ENCODE measurements at regions not wholly inside any gene's neighbourhood (a gene's known extent, or its start where the extent isn't known, plus 50 kb on each side); places are given as distances from the start of the nearest gene placed in this dataset.
"Not testable (repeated sequence)": the region's sequence is repeated elsewhere in the genome, so short reads cannot be mapped to it uniquely, and the experiment has no call there.

DNA sequence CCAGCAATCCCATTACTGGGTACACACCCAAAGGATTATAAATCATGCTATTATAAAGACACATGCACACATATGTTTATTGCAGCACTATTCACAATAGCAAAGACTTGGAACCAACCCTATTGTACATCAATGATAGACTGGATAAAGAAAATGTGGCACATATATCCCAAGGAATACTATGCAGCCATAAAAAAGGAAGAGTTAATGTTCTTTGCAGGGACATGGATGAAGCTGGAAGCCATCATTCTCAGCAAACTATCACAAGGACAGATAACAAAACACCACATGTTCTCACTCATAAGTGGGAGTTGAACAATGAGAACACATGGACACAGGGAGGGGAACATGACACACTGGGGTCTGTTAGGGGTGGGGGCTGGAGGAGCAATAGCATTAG lies 177.2 kb upstream of the TBX18 start:
- H3K9ac ChIP-seq (ENCODE audit: insufficient read depth in 1 of 2, low read depth in 2 of 2, low read length in 2 of 2); H3K27me3 ChIP-seq (ENCODE audit: control insufficient read depth in 2 of 2, insufficient read depth in 2 of 2, low read length in 2 of 2); H4K20me1 ChIP-seq (replicated peaks; ENCODE audit: control insufficient read depth, insufficient read depth, low read length); H3K9me1 ChIP-seq (ENCODE audit: control insufficient read depth, insufficient read depth, low read length); H3K4me1 ChIP-seq (replicated peaks in 1 of 2; ENCODE audit: control insufficient read depth in 2 of 2, insufficient read depth in 2 of 2, low read length in 2 of 2); in situ Hi-C loops (cut with MboI); FAIRE-seq; H3K4me3 ChIP-seq; BruUV-seq (replicated peaks); H3K36me3 ChIP-seq (ENCODE audit: control insufficient read depth, insufficient read depth, low read length); H3K4me2 ChIP-seq (ENCODE audit: insufficient read depth, low read length); H3K9me3 ChIP-seq (replicated peaks; ENCODE audit: control insufficient read depth, insufficient read depth, low read depth, low read length); DNase-seq (ENCODE audit: extremely low read depth in 1 of 4, low spot score in 3 of 4); H3K79me2 ChIP-seq (ENCODE audit: control insufficient read depth, insufficient read depth, low read length); H2AFZ ChIP-seq (ENCODE audit: low read depth, low read length); H3K27ac ChIP-seq (ENCODE audit: extremely low read depth, low read depth, low read length); CTCF ChIA-PET (ENCODE audit: low intra/inter-chr PET ratio); POLR2A ChIA-PET; intact Hi-C loops (cut with micrococcal nuclease); ATAC-seq: not testable (repeated sequence)
- TF ChIP-seq ZNF146 (CRISPR knock-in tag; IDR thresholded peaks at IDR 0.05; ENCODE audit: unreplicated experiment): peak; percentile 70

DNA sequence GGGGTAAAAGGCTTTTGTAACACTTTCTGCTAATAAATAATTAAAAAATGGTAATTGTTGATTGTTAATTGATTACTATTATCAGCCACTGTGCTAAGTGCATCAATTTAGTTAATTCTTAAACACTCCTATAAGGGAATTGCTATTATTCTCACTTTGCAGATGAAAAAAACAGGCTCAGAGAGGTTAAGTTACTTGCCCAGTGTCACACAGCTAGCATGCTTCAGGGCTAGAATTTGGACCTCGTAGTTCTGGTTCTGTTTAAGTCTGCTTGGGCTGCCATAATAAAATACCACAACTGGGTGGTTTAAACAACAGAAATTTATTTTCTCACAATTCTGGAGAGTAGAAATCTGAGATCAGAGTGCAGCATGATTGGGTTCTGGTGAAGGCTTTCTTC lies 164.8 kb upstream of the TBX18 start:
- Histone ChIP-seq H4K20me1 (replicated peaks; ENCODE audit: control insufficient read depth, insufficient read depth, low read length) (no peaks in the 10 kb centered on the region), H2AFZ (ENCODE audit: low read depth, low read length) (no peak overlapping the region), H3K36me3 (ENCODE audit: control insufficient read depth, insufficient read depth, low read length) (no peaks in the 10 kb centered on the region), H3K27ac (ENCODE audit: extremely low read depth, low read depth, low read length) (no peak overlapping the region), H3K79me2 (ENCODE audit: control insufficient read depth, insufficient read depth, low read length) (no peaks in the 10 kb centered on the region), H3K27me3 (ENCODE audit: control insufficient read depth in 2 of 2, insufficient read depth in 2 of 2, low read length in 2 of 2) (no peaks in the 10 kb centered on the region), H3K4me3 (no peak overlapping the region), H3K4me2 (ENCODE audit: insufficient read depth, low read length) (no peak overlapping the region), H3K9ac (ENCODE audit: insufficient read depth in 1 of 2, low read depth in 2 of 2, low read length in 2 of 2) (no peak overlapping the region), H3K9me1 (ENCODE audit: control insufficient read depth, insufficient read depth, low read length) (no peaks in the 10 kb centered on the region), H3K9me3 (replicated peaks; ENCODE audit: control insufficient read depth, insufficient read depth, low read depth, low read length) (no peaks in the 10 kb centered on the region), H3K4me1 (replicated peaks in 1 of 2; ENCODE audit: control insufficient read depth in 2 of 2, insufficient read depth in 2 of 2, low read length in 2 of 2) (no peaks in the 10 kb centered on the region)
- FAIRE-seq: no peak
- TF ChIP-seq MECOM (CRISPR knock-in tag; IDR thresholded peaks at IDR 0.05): no peak
- TF ChIP-seq RBM25 (IDR thresholded peaks at IDR 0.05; ENCODE audit: low read depth, low read length, severe bottlenecking): peak; percentile 96
- no peak for TF ChIP-seq ZNF253 (CRISPR knock-in tag; conservative IDR thresholded peaks at IDR 0.05)
- no peak for TF ChIP-seq TBP (optimal IDR thresholded peaks at IDR 0.05; ENCODE audit: low read depth, low read length)
- peak; percentile 66 for TF ChIP-seq ZFP36 (IDR thresholded peaks at IDR 0.05; ENCODE audit: low read depth, low read length, partially characterized antibody)
- TF ChIP-seq HMG20A (CRISPR knock-in tag; conservative IDR thresholded peaks at IDR 0.05): no peak
- no peak for TF ChIP-seq SREBF1 (IDR thresholded peaks at IDR 0.05; ENCODE audit: borderline replicate concordance, low read depth, low read length)
- TF ChIP-seq HNRNPH1 (optimal IDR thresholded peaks at IDR 0.05; ENCODE audit: low read depth, low read length): no peak
- no peak for TF ChIP-seq TSC22D4 (tag; IDR thresholded peaks at IDR 0.05)
- no peak for TF ChIP-seq RAD51 (IDR thresholded peaks at IDR 0.05; ENCODE audit: borderline replicate concordance, low read depth)
- no peak for TF ChIP-seq MED1 (CRISPR knock-in tag; IDR thresholded peaks at IDR 0.05; ENCODE audit: borderline replicate concordance)
- no peak for TF ChIP-seq MCM7 (IDR thresholded peaks at IDR 0.05)
- no peak for TF ChIP-seq DNMT1 (IDR thresholded peaks at IDR 0.05)
- TF ChIP-seq U2AF1 (optimal IDR thresholded peaks at IDR 0.05; ENCODE audit: low read depth, low read length): no peak
- ChIA-PET CTCF (ENCODE audit: low intra/inter-chr PET ratio) (no interaction called here), POLR2A (no interaction called here)
- ATAC-seq: no peak
- no TSS peak for BruUV-seq (replicated peaks)
- in situ Hi-C loops (cut with MboI) (no loop called here), intact Hi-C loops (cut with micrococcal nuclease) (no loop called here)
- DNase-seq (ENCODE audit: extremely low read depth in 1 of 4, low spot score in 3 of 4): no peak
- 0% methylated on average over 1 of the region's 1 CpG for WGBS (ENCODE audit: insufficient coverage, low coverage, missing lambda C conversion rate)

All from K562 (cell line).